NCI-H748 treated with DMSO at 0.1 percent for 48 hours (cell line): ENCODE measurements at regions not wholly inside any gene's neighbourhood (a gene's known extent, or its start where the extent isn't known, plus 50 kb on each side); places are given as distances from the start of the nearest gene placed in this dataset.
"Not testable (repeated sequence)": the region's sequence is repeated elsewhere in the genome, so short reads cannot be mapped to it uniquely, and the experiment has no call there.

Experiments used
- DNase-seq: peaks from one replicate; lab custom pipeline; 2025; lab: John Stamatoyannopoulos, UW

GRCh38 chr11:114942207-114942606 is 263.9 kb downstream of the NXPE2 start:
- DNase-seq: no peak

- DNase-seq: no peak
Observed at GRCh38 chr11:114949614-114950351, 271.5 kb downstream of the NXPE2 start.

- DNase-seq: peak; percentile 1
Observed at GRCh38 chr11:114953039-114953438, 274.7 kb downstream of the NXPE2 start.

- no peak for DNase-seq
Observed at GRCh38 chr11:114955923-114956322, 277.6 kb downstream of the NXPE2 start.

- no peak for DNase-seq
Observed at GRCh38 chr11:114956566-114956965, 278.2 kb downstream of the NXPE2 start.

GRCh38 chr11:114959953-114960505 is 281.7 kb downstream of the NXPE2 start:
- DNase-seq: no peak

- not testable (repeated sequence) for DNase-seq
Observed at GRCh38 chr11:114960819-114961218, 282.5 kb downstream of the NXPE2 start.

- DNase-seq: no peak
Observed at GRCh38 chr11:114964676-114965214, 286.4 kb downstream of the NXPE2 start.

GRCh38 chr11:114970927-114971645 is 292.8 kb downstream of the NXPE2 start:
- no peak for DNase-seq

- no peak for DNase-seq
Observed at GRCh38 chr11:114972105-114972504, 293.8 kb downstream of the NXPE2 start.

- DNase-seq: no peak
Observed at GRCh38 chr11:114977651-114978050, 299.3 kb downstream of the NXPE2 start.

- DNase-seq: no peak
Observed at GRCh38 chr11:114982141-114982540, 303.8 kb downstream of the NXPE2 start.

GRCh38 chr11:114984611-114985163 is 306.4 kb downstream of the NXPE2 start:
- no peak for DNase-seq

- DNase-seq: no peak
Observed at GRCh38 chr11:114986365-114986764, 308.0 kb downstream of the NXPE2 start.

- DNase-seq: no peak
Observed at GRCh38 chr11:114987186-114987760, 308.9 kb downstream of the NXPE2 start.

- DNase-seq: no peak
Observed at GRCh38 chr11:114988644-114989043, 310.3 kb downstream of the NXPE2 start.

- no peak for DNase-seq
Observed at GRCh38 chr11:114989536-114989935, 311.2 kb downstream of the NXPE2 start.

- no peak for DNase-seq
Observed at GRCh38 chr11:115005663-115006062, 327.3 kb downstream of the NXPE2 start.

- no peak for DNase-seq
Observed at GRCh38 chr11:115007851-115008250, 329.5 kb downstream of the NXPE2 start.

GRCh38 chr11:115008799-115009198 is 330.5 kb downstream of the NXPE2 start:
- no peak for DNase-seq

GRCh38 chr11:115017529-115017928 is 339.2 kb downstream of the NXPE2 start:
- DNase-seq: no peak

GRCh38 chr11:115030166-115030565 is 351.8 kb downstream of the NXPE2 start:
- no peak for DNase-seq
